ENCODE measurements at regions not wholly inside any gene's neighbourhood (a gene's known extent, or its start where the extent isn't known, plus 50 kb on each side); places are given as distances from the start of the nearest gene placed in this dataset.

DNA sequence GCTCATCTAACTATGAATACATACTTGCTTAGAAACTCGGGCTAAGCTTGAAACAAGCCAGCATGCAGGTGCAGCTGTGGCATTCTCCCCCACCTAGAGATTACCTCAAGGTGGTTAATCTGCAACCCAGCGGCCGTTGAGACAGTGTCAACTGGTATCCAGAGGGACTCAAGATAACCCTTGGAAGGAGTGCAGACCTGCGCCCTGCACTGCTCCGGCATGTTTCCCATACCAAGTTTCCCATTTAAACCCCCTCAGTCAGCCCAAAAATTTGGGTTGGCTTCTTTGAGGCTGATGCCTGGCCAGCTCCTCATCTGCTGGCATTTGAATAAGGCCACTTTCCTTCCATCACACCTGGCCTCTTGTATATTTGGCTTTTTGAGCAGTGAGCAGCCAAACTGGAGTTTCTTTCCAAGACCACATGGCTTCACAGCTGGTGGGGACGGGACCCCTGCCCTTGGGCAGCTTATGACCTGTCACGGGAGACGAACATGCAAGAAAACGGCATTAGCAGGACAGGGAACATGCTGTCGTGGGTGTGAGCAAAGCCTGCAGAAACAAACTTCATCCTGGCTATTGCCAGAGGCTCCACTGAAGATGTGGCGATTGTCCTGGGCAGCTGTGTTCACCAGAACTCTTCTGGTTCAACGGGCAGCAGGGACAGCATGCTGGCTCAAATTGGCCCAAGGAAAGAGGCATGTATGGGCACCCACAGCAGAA, 98.2 kb downstream of the PLXNA1 start:
- TF ChIP-seq POLR2A (IDR thresholded peaks at IDR 0.05; ENCODE audit: low read depth, low read length) (no peak), POLR2AphosphoS5 (IDR thresholded peaks at IDR 0.05; ENCODE audit: low read depth, low read length) (no peak)
